HG03442 (cell line): ENCODE measurements at regions not wholly inside any gene's neighbourhood (a gene's known extent, or its start where the extent isn't known, plus 50 kb on each side); places are given as distances from the start of the nearest gene placed in this dataset.

Experiments used
- ATAC-seq: cut with Tn5 transposase; IDR thresholded peaks from one replicate; pipeline ENCODE4 v1.9.1; 2021; ENCODE audit warnings: mild to moderate bottlenecking, moderate library complexity; ENCODE audit not compliant: unreplicated experiment

DNA sequence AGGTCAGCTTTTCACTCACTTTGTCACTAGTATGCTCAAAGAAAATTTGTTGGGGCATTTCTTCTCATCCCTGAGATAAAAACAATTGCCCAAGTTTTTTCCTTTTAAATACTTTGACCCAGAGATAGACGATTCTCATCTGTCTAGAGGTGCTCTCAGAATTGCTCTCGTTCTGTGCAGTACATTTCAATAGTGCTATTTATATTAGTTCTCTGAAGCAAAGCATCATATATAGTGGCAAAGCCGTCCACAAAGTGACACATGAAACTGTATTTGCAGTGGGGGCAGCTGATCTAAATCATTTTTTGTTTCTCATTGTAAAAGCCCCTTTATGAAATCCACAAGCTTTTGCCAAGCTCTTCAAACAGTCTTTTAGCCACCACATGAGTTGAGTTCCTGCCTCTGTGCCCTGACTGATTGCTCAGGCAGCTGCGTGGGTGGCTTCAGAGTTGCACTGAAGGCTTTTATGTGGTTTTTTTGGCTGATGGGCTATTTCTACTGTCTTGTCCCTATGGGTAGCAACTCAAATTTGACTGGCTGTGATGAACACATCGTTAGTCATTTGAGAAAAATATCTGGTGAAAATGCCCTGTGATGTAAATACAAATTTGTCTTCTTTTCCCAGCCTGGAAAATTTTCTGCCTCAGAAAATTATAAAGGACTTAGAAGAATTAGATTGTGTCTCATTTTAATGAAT, 119.1 kb upstream of the OTUD4 start:
- peak; percentile 97 for ATAC-seq

- peak; percentile 28 for ATAC-seq
These were observed 118.5 kb upstream of the OTUD4 start for GRCh38 chr4:145298885-145299284.

DNA sequence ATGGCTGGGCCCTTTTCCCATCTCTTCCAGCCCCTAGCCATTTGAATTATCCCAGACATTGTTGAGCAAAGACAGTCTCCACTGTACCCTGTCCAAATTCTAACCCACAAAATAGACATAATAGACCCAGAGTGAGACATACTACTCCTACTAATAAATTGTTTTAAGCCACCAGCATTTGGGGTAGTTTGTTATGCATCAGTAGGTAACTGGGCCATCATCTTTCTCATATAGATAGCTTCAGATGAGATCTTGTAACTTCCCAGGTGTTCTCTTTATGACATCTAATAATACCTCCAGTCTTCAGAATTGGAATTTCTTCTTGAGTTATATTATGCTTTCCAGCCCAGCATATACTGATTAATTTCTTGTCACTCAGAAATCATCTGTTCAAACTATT, 117.2 kb upstream of the OTUD4 start:
- no peak for ATAC-seq

DNA sequence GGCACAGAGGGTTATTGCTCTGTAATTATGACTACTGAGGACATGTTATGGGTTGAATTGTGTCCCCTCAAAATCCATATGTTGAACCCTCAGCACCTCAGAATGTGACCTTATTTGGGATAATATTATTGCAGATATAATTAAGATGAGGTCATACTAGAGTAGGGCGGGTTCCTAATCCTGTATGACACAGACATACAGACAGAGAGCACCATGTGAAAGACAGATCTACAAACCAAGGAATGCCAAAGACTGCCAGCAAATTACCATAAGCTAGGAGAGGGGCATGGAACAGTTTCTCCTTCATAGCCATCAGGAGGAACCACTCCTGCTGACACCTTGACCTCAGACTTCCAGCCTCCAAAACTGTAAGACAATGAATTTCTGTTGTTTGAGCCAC, 115.2 kb upstream of the OTUD4 start:
- no peak for ATAC-seq

GRCh38 chr4:145295122-145295521, 114.7 kb upstream of the OTUD4 start:
- no peak for ATAC-seq

- no peak for ATAC-seq
These were observed 113.3 kb upstream of the OTUD4 start for GRCh38 chr4:145293658-145294057.

DNA sequence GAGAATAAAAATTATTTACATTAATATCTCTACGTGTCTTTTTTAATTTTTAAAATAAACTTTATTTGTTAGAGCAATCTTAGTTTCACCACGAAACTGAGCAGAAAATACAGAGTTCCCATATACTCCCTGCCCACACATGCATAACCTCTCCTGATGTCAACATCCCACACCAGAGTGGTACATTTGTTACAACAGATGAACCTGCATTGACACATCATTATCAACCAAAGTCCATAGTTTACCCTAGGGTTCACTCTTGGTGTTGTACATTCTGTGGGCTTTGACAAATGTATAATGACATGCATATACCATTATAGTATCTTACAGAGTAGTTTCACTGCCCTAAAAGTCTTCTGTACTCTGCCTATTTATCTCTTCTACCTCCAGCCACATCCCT, 110.6 kb upstream of the OTUD4 start:
- no peak for ATAC-seq

DNA sequence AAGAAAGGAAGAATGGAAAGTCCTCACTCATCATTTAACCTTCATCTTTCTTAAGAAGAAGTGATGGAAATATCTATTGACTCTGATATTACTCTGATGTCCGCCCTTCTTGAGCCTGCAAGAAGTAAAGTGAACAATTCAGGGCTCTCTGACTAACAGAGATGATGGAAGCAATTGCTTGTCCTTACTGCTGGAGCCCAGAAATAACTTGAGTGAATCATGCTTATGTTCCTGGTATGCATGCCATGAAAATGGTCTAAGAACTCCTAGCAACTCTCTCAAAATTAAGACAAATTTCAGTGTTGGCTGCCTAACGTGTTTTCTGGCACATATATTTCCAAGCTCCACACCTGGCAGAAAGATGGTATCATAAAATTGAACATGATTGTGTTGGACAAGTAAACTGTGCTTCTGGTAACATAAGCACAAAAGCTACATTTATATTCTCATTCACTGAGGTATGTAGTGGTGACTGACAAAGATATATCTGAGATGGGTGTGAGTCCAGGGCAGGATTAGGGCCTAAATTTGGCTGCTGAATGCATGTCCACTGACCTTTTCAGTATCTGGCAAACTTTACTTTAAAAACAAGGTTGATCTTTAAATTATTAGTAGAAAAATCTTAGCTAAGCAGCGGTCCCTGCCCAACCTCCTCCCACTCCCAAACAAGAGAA, 109.2 kb upstream of the OTUD4 start:
- ATAC-seq, result no peak

DNA sequence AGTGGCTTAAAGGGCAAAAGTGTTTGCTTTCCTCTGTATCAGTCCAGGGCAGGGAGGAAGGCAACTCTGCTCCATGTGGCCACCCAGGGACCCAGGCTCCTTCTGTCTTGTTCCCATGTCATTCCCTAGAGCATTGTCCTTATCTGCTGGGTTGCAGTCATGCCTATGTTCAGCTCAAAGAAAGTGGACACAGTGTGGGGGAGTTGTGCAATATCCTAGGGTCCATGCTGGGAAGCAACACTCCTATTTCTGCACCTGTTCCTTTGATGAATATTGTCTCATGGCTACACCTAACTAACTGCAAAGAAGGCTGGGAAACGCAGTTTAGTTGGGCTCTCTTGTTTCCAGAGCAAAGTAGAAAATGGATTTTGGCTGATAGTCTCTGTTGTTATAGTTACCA, 107.0 kb upstream of the OTUD4 start:
- no peak for ATAC-seq

GRCh38 chr4:145285928-145286327, 105.5 kb upstream of the OTUD4 start:
- ATAC-seq, result no peak

DNA sequence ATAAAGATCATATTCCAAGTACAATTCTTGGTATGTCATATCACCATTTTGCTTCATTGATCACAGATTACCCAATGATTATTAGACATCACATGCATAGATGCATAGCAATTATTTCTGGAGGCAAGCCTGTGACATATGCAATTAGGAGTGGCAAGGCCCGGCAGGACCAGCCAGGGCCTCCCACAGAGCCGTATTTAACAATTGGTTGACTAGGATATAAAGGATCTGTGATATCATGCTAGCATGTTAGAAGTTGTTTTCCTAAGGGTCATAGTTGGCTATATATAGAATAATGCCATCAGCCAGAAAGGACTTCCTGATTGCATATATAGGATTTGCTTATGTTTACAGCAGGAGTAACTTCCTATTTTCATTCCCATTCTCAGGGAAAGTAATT, 103.5 kb upstream of the OTUD4 start:
- ATAC-seq, result no peak

DNA sequence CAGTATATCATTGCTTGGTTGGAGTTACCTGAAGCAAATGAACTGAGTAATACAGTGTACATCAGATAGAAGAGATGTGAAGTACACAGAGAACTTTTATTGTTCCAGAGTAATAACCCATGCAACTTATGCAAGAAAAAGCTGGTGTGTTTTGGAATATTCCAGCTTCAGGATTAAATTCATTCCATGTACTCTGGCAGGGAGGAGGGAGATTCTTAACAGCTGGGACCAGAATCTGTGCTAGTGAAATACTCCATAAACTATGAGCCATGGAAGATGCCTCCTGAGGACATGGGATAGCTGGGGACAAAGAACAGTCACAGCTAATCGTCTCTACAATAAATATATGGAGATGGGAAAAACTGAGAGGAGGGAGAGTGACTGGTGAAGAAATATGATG, 101.6 kb upstream of the OTUD4 start:
- ATAC-seq, result no peak

DNA sequence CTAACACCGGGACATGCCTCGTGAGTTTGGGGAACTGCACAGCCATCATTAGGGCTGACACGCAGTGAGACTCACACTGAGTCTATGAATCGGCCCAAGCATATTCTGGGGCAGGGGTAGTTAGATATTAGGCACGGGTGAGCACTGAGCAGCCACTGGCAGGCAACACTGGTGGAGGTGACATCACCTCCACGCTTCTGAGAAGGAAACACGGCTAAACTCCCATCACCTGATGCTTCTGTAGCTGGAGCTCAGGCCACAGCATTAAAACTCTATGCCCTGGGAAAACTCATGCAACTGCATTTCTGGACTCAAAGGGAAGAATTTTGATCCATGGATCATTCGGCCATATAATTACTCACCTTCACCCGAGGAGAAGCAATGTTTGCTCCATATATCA, 100.8 kb upstream of the OTUD4 start:
- ATAC-seq, result no peak

DNA sequence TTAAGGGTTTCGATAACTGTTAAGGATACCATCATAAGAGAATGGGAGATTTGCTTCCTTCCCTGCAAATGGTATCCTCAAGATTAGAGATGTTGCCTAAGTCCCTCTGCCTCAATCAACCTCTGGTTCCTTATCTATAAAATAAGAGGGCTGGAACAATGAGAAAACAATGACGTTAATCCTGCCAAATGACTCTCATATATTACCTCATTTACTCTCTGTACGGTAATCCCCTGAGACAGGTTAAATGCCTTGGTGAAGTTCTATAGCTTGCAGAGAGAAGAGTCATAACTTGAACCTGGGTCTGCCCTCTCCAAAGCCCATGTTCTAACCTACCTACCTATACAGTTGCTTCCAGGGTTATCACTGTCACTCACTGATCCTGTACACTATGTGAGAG, 100.2 kb upstream of the OTUD4 start:
- ATAC-seq, result no peak

- no peak for ATAC-seq
These were observed 99.0 kb upstream of the OTUD4 start for GRCh38 chr4:145279122-145279960.

DNA sequence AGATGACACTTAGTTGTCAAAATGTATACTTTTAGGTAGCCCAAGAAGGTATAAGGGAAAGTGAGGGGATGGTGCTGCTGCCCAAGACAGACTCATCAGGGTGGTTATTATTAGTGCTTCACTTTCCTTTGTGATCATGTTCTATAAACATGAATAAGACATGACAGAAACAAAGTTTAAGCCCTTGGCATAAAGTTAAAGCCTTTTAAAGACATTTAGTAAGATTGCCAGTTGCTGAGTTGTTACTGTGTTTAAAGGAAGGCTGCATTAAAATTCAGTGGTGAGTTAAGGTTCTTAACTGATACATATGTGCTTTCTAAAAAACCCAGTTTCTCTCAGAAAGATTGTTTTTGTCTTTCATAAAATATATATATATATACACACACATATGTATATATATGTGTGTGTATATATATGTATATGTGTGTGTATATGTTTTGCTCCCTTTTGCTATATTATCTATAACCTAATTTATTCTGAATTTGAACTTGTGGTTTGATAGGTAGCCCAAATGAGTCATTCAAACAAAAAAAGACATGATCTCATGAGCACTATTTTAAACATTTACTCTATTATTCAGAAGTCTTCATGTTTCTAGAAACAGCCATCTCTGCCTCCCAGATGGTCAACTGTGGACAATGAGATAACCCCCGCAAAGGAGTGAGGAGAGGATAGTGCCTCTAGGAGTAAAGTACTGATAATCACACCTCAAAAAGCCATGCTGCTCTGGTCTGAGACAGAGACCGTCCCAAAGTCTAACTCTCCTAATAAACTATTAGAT, 98.1 kb upstream of the OTUD4 start:
- no peak for ATAC-seq

DNA sequence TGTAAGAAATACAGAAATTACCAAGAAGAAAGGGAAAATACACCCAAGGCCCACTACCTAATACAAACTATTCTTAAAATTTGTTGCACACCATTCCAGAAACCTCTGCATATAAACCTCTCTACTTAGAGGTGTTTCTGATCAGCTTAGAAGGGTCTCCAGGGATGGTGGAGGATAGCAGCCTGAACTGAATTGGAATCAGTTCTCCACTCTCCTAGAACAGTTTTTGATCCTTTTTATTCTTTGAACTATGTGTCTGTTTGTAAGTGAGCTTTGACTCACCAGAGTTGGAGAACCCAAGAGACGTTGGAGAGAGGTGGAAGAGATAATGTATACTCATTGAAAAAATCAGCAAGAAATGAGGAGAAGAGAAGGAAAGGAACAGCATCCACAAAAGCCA, 96.6 kb upstream of the OTUD4 start:
- ATAC-seq, result no peak

- no peak for ATAC-seq
These were observed 95.7 kb upstream of the OTUD4 start for GRCh38 chr4:145276050-145276449.

GRCh38 chr4:145271194-145271593, 90.8 kb upstream of the OTUD4 start:
- no peak for ATAC-seq

DNA sequence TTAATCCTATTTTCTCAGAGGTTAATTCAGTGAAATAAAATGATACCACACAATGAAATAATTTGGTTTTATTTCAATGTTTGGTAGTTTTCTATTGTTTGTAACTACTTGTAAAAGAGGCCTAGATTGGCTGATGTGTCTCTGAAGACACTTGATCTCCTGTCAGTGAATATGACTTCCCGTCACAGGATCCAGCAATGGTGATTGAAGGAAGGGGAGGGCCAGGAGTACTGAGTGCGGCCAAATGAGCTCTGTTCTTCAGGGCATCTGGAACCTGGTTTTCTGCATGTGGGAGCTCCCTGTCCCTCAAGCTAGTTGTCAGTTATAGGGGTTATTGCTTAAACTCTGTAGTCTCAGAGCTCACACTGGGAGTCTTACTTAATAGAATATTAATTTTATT, 86.5 kb upstream of the OTUD4 start:
- no peak for ATAC-seq

DNA sequence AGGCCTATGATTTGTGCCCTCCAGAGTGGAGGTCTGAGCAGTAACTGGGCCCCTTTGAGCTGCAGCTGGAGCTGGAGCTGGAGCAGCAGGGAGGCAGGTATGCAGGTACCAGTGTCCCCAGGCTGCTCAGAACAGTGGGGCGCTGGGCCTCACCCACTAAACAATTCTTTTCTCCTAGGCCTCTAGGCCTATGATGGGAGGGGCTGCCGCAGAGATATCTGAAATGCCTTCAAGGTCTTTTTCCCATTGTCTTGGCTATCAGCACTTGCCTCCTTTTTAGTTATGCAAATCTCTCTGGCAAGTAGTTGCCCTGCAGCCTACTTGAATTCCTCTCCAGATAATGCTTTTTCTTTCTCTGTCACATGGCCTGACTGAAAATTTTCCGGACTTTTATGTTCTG, 79.7 kb upstream of the OTUD4 start:
- ATAC-seq, result no peak
